Body of pancreas (tissue), 4 donors: ENCODE measurements at regions not wholly inside any gene's neighbourhood (a gene's known extent, or its start where the extent isn't known, plus 50 kb on each side); places are given as distances from the start of the nearest gene placed in this dataset.

Source experiments
- ATAC-seq: fragments of 150-250 bp; one replicate; pipeline ENCODE4 v1.9.1; 2016
- DNase-seq, 4 donors: peaks; one replicate each; pipeline ENCODE4 v3.0.0-alpha.2; 2019
- H3K27ac ChIP-seq, 4 donors: fragments of 200-600 bp; sonication (generic); 1 replicate in 3 of 4; 2 replicates in 1 of 4; pipeline versions ENCODE4 v1.5.1 to v1.6.1; 2016 to 2019; ENCODE audit warnings: mild to moderate bottlenecking in 1 of 4, mixed read lengths in 1 of 4, moderate library complexity in 1 of 4
- H3K27me3 ChIP-seq, 2 donors: fragments of 200-600 bp; sonication (generic); one replicate each; pipeline ENCODE4 v1.6.0; 2016; ENCODE audit warnings: mild to moderate bottlenecking in 1 of 2
- H3K36me3 ChIP-seq, 2 donors: fragments of 200-600 bp; sonication (generic); replicated peaks in 1 of 2; 2 replicates each; pipeline ENCODE4 v1.5.1; 2016; ENCODE audit warnings: low read depth in 2 of 2; ENCODE audit not compliant: insufficient read depth in 1 of 2
- H3K4me1 ChIP-seq: fragments of 200-600 bp; sonication (generic); one replicate; pipeline ENCODE4 v1.6.0; 2016
- H3K4me3 ChIP-seq, 2 donors: fragments of 200-600 bp; sonication (generic); 1 replicate in 1 of 2; 2 replicates in 1 of 2; pipeline ENCODE4 v1.5.1; 2016 to 2019
- H3K9me3 ChIP-seq, 3 donors: fragments of 200-600 bp; sonication (generic); 1 replicate in 2 of 3; 2 replicates in 1 of 3; pipeline ENCODE4 v1.5.1; 2016
- CTCF ChIP-seq, 7 experiments: fragments of 450-650 bp in 4 of 7; fragments of 200-600 bp in 3 of 7; sonication (generic) in 3 of 7; IDR thresholded peaks; one replicate each; pipeline ENCODE4 v1.5.1; 2016 to 2019; ENCODE audit warnings: antibody characterized with exemption in 7 of 7
- POLR2A ChIP-seq, 3 donors: fragments of 450-650 bp; IDR thresholded peaks; one replicate each; pipeline ENCODE4 v1.6.1; 2016; ENCODE audit warnings: antibody characterized with exemption in 3 of 3, mild to moderate bottlenecking in 2 of 3
- WGBS, 2 donors: methylation state at CpG; one replicate each; pipeline ENCODE4 v1.1.5; 2017; 5-methylcytosine and 5-hydroxymethylcytosine counted together
- intact Hi-C: fragments of 100-400 bp; cut with DNase I; formaldehyde crosslinking; loops from one replicate; pipeline ENCODE4 v1.15.1; 2023

GRCh38 chr7:35436452-35436851 is 182.6 kb upstream of the TBX20 start:
- no peak overlapping the region for H3K27ac ChIP-seq
- no peak overlapping the region for H3K4me3 ChIP-seq
- H3K9me3 ChIP-seq: no peaks in the 10 kb centered on the region
- H3K4me1 ChIP-seq: no peaks in the 10 kb centered on the region
- ATAC-seq (no peak), DNase-seq (no peak)
- WGBS, 2 donors: 48 to 56% methylated on average over 5 of the region's 5 CpGs
- TF ChIP-seq CTCF (IDR thresholded peaks at IDR 0.05) (no peak), POLR2A (IDR thresholded peaks at IDR 0.05) (no peak)
- intact Hi-C loops: no loop called here
- no peaks in the 10 kb centered on the region for H3K27me3 ChIP-seq
- no peaks in the 10 kb centered on the region for H3K36me3 ChIP-seq

- Histone ChIP-seq H3K4me1 (no peaks in the 10 kb centered on the region), H3K27me3 (no peaks in the 10 kb centered on the region), H3K4me3 (no peak overlapping the region), H3K9me3 (no peaks in the 10 kb centered on the region), H3K36me3 (no peaks in the 10 kb centered on the region), H3K27ac (no peak overlapping the region)
- no peak for TF ChIP-seq POLR2A (IDR thresholded peaks at IDR 0.05)
- no peak for TF ChIP-seq CTCF (IDR thresholded peaks at IDR 0.05)
- WGBS, 2 donors: 55 to 62% methylated on average over 5 to 7 of the region's 7 CpGs
- intact Hi-C loops: no loop called here
- ATAC-seq (no peak), DNase-seq (no peak)
Observed at GRCh38 chr7:35430547-35431153, 176.8 kb upstream of the TBX20 start.

GRCh38 chr7:35424869-35425495 is 171.1 kb upstream of the TBX20 start:
- H3K27me3 ChIP-seq: no peaks in the 10 kb centered on the region
- no peak for TF ChIP-seq POLR2A (IDR thresholded peaks at IDR 0.05)
- peak; percentile 28 to 95 (median 86) for TF ChIP-seq CTCF (IDR thresholded peaks at IDR 0.05)
- peak; percentile 63 for ATAC-seq
- H3K4me1 ChIP-seq: no peaks in the 10 kb centered on the region
- H3K4me3 ChIP-seq: no peak overlapping the region
- intact Hi-C loops: no loop called here
- 33 to 36% methylated on average over 4 of the region's 4 CpGs for WGBS, 2 donors
- H3K36me3 ChIP-seq: no peaks in the 10 kb centered on the region
- H3K27ac ChIP-seq: no peak overlapping the region
- DNase-seq: peak; percentile 61 to 78 (median 68)
- H3K9me3 ChIP-seq: no peaks in the 10 kb centered on the region

GRCh38 chr7:35424440-35424839 is 170.5 kb upstream of the TBX20 start:
- Histone ChIP-seq H3K36me3 (no peaks in the 10 kb centered on the region), H3K4me3 (no peak overlapping the region), H3K27me3 (no peaks in the 10 kb centered on the region), H3K4me1 (no peaks in the 10 kb centered on the region), H3K9me3 (no peaks in the 10 kb centered on the region), H3K27ac (no peak overlapping the region)
- 53 to 61% methylated on average over 4 of the region's 4 CpGs for WGBS, 2 donors
- intact Hi-C loops: no loop called here
- DNase-seq: no peak
- no peak for TF ChIP-seq POLR2A (IDR thresholded peaks at IDR 0.05)
- TF ChIP-seq CTCF (IDR thresholded peaks at IDR 0.05): no peak
- no peak for ATAC-seq

- intact Hi-C loops: no loop called here
- WGBS, 2 donors: 82 to 84% methylated on average over 2 of the region's 2 CpGs
- ATAC-seq (no peak), DNase-seq (no peak)
- Histone ChIP-seq H3K36me3 (no peaks in the 10 kb centered on the region), H3K27me3 (no peaks in the 10 kb centered on the region), H3K27ac (no peak overlapping the region), H3K9me3 (no peaks in the 10 kb centered on the region), H3K4me1 (no peaks in the 10 kb centered on the region), H3K4me3 (no peak overlapping the region)
- TF ChIP-seq POLR2A (IDR thresholded peaks at IDR 0.05) (no peak), CTCF (IDR thresholded peaks at IDR 0.05) (no peak)
Observed at GRCh38 chr7:35422715-35423114, 168.8 kb upstream of the TBX20 start.
